NCI-H748 (cell line): ENCODE measurements at regions not wholly inside any gene's neighbourhood (a gene's known extent, or its start where the extent isn't known, plus 50 kb on each side); places are given as distances from the start of the nearest gene placed in this dataset.
"Not testable (repeated sequence)": the region's sequence is repeated elsewhere in the genome, so short reads cannot be mapped to it uniquely, and the experiment has no call there.

Experiments
- DNase-seq: peaks from one replicate; lab custom pipeline; 2025; ENCODE audit not compliant: unreplicated experiment; lab: John Stamatoyannopoulos, UW

DNA sequence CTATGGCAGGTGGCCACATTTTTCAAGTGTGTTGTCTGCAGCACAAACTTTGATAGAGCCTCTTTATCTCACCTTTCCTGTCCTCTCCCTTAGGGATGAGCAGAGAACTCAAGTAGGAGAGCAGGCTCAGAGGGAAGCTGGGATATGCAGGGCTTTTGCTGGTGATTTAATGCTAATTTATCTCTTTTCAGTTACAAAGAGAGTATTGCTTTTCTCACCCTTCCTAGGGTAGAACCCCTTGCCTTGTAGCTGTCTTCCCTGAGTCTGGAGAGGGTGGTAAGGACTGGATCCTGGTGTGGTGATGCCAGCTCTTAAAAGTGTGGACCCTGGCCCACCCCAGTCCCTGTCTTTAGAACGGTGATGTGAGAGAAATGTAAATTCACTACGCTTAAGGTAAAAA lies 1061.4 kb downstream of the TYW1 start:
- DNase-seq: peak; percentile 12

DNA sequence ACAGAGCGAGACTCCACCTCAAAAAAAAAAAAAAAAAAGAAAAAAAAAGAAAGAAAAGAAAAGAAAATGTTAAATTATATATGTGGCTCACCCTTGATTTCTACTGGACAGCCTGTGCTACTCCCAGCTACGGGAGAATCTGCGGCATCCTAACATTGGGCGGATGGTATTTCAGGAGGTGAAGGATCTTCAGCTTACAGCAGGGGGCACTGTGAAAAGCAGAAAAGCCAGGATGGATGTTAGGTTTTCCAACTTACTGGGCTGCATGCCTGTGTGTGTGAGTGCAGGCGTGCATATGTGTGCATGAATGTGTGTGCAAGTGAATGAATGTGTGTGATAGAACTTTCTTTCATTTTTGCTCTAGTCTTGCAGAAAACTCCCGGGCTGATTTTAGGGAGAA lies 1066.5 kb downstream of the TYW1 start:
- peak; percentile 53 for DNase-seq

DNA sequence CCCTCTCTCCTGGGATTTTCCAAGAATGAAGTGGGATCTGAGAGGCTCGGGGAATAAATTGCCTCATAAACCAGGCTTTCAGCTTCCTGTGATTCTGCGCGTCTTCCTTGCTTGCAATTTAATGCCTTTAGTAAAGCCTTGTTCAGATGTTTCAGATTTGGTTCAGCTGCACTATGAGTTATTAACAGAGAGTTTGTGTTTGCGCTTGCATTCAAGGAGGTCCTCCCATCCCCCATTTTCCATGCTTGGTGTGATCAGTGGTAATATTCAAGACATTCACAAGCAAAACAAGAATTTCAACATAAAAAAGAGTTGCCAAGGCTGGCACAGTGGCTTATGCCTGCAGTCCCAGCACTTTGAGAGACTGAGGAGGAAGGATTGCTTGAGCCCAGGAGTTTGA lies 1068.9 kb downstream of the TYW1 start:
- no peak for DNase-seq

DNA sequence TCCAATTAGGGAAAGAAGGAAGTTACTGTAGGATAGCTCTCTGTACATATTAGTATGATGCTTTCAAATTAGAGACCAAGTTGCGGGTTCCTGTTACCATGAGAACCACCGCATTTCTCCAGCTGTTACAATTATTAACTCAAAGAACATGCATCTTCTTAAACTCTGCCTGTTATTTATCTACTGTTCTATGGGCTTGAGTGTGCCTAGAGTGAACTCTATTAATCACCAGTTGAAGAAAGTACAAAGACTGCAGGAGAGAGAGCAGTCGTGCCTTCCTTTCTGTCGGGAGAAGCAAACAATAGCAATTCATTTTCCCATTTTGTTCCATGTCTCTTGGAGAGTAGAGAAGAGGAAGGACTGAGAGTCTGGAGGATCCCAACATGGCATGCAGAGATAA lies 1071.2 kb downstream of the TYW1 start:
- DNase-seq: no peak

DNA sequence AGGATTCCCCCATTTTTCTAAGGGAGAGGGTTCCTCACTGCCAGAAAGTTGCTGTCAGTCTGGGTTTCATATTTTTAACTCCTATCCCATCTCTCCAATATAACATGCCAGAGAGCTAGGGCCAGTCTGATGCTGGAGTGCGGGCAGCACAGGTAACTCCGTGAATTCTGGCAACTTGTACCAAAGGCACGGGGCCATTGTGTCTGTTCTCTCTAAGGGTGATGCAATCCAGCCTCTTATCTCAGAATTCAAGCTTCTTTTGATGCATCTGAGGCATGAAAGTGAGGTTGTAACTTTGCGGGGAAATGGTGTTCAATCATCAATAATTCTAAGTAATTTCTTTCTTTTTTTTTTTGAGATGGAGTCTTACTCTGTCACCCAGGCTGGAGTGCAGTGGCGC lies 1074.4 kb downstream of the TYW1 start:
- DNase-seq: no peak

DNA sequence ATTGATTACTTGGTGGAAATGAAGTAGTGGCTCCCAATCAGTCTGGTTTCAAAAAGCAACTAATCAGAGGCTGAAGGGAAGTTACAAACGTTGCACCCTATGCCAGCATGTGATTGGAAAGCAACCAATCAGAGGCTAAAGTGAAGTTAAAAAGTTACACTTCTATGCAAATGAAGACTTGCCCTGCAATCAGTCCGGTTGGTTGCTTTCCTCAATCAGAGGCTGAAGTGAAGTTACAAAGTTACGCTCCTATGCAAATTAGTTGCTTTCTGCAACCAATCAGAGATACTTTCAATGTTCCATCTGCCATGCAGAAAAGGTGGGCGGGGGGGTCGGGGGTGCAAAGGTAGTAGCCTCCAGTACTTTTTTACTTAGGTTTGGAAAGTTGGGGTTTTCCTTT lies 1077.1 kb downstream of the TYW1 start:
- no peak for DNase-seq

DNA sequence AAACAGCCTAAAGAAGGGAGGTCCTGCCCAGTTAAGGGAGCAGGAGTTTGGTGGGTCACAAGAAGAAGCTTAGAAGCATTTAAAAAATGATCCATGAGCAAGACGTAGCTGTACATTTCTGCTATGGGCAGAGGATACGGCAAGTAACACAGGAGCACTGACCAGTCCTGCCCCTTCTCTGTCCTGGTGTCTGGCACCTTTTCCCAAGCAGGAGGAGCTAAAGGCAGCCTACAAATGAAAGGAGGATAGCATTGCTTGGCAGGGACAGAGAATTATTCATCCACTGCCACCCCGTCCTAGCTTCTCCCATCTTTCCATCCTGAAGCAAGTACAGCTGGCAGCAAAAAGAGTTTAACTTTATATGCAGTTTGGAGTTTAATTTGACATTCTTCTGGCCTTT lies 1077.6 kb downstream of the TYW1 start:
- no peak for DNase-seq

DNA sequence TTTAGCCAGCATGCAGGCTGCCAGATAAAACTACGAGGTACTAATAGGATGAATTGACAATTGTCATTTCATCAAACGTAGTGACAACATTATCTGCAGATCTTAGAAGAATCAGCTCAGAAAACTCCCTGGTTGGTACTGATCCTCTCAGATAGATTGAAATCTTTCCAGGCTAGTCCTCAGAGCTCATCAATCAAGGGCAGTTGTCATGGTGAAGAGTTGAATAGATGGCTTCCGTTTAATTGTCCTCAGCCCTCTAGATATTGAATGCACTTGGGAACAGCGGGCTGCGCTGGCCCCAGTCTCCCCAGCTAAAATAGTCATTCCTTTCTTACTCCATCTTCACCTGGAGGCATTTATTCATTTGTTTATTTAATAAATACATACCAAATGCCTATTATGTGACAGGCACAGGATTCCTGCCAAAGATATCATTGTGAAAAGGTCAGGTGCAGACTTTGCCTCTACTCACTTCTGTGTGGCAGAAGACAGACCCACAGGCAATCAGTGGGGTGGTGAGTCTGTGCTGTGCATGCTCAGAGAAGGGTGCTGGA lies 1081.6 kb downstream of the TYW1 start:
- peak; percentile 74 for DNase-seq

DNA sequence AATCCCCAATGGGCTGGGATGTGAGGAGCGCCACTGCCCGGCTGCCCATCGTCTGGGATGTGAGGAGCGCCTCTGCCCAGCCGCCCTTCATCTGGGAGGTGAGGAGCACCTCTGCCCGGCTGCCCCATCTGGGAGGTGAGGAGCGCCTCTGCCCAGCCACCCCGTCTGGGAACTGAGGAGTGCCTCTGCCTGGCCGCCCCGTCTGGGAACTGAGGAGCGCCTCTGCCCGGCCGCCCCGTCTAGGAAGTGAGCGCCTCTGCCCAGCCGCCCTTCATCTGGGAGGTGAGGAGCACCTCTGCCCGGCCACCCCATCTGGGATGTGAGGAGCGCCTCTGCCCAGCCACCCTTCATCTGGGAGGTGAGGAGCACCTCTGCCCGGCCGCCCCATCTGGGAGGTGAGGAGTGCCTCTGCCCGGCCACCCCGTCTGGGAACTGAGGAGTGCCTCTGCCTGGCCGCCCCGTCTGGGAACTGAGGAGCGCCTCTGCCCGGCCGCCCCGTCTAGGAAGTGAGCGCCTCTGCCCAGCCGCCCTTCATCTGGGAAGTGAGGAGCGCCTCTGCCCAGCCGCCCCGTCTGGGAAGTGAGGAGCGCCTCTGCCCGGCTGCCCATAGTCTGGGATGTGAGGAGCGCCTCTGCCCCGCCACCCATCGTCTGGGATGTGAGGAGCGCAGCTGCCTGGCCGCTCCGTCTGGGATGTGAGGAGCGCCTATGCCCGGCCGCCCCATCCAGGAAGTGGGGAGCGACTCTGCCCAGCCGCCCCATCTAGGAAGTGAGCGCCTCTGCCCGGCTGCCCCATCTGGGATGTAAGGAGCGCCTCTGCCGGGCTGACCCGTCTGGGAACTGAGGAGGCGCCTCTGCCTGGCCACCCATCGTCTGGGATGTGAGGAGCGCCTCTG lies 1085.7 kb downstream of the TYW1 start:
- not testable (repeated sequence) for DNase-seq

DNA sequence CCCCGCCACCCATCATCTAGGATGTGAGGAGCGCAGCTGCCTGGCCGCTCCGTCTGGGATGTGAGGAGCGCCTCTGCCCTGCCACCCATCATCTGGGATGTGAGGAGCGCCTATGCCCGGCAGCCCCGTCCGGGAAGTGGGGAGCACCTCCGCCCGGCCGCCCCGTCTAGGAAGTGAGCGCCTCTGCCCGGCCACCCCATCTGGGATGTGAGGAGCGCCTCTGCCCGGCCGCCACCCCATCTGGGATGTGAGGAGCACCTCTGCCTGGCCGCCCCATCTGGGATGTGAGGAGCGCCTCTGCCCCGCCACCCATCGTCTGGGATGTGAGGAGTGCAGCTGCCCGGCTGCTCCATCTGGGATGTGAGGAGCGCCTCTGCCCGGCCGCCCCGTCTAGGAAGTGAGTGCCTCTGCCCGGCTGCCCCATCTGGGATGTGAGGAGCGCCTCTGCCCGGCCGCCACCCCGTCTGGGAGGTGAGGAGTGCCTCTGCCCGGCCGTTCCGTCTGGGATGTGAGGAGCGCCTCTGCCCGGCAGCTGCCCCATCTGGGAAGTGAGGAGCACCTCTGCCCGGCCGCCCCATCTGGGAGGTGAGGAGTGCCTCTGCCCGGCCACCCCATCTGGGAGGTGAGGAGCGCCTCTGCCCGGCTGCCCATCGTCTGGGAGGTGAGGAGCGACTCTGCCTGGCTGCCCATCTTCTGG lies 1086.5 kb downstream of the TYW1 start:
- not testable (repeated sequence) for DNase-seq

DNA sequence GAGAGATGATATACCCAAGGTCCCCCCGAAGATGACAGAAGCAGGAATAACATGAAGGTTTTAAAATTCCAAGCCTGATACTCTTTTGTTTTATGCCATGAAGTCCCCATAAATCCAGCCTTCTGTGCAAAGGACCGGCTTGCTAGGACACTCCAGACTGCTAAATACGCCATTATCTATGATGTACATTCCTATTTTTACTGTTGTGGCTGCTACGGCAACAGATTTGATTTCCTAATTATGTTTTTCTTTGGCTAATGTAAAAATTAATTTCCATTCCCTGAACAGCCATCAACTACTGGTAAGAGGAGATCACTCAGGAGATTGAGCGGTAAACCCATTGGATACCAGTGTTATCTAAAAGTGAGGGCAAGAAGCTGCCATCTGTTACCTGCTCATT lies 1090.8 kb downstream of the TYW1 start:
- no peak for DNase-seq

DNA sequence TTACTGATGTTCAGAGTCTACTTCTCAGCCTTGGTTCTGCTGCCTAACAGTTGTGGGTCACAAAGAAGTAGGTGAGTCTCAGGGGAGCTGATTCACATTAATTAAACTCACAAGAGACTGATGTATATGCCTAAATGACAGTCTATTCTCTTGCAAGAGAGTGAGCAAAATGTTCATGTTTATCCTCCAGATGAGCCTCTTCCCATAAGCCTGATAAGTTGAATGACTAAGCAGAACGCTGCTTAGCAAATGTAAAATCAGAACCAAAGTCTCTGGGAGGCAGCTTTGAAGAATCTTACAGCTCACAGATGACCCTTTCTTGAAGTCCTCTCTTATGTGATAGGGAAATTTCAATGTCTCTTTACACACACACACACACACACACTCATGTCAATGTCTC lies 1092.2 kb downstream of the TYW1 start:
- no peak for DNase-seq

DNA sequence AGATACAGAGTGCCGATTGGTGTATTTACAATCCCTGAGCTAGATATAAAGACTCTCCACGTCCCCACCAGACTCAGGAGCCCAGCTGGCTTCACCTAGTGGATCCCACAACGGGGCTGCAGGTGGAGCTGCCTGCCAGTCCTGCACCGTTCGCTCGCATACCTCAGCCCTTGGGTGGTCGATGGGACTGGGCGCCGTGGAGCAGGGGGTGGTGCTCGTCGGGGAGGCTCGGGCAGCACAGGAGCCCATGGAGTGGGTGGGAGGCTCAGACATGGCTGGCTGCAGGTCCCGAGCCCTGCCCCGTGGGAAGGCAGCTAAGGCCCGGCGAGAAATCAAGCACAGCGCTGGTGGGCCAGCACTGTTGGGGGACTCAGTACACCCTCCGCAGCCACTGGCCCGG lies 1093.6 kb downstream of the TYW1 start:
- DNase-seq: not testable (repeated sequence)

DNA sequence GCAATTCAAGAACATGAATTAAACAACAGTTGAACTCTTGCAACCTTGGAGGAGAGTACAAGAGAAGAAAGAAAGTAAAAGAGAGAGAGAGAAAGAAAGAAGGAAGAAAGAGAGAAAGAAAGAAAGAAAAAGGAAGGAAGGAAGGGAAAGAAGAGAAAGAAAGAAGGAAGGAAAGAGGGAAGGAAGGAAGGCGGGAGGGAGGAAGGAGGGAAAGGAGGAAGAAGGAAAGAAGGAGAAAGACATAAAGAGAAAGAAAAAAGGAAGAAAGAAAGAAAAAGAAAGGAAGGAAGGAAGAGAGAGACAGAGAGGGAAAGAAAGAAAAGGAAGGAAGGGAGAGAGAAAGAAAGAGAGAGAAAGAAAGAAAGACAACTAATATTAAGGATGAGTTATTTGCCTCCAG lies 1106.7 kb downstream of the TYW1 start:
- no peak for DNase-seq

DNA sequence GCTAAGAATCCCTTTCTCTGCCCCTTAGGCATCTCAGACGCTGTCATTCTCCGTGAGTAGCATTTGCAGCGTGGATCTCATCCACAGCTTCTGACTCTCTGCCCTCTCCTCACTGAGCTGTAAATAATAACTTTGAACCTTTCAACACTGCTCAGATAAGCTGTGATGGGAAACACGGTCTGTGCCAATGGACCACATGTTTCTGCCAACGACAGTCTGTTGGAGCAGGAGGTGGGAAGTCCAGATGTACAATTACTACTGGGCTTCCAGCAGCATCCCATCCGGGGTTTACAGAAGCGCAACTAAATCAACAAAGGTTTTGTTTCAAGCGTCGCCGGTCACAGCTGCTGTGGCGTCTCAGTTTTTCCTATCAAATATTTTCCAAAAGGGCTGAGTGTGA lies 1110.6 kb downstream of the TYW1 start:
- DNase-seq: peak; percentile 84

DNA sequence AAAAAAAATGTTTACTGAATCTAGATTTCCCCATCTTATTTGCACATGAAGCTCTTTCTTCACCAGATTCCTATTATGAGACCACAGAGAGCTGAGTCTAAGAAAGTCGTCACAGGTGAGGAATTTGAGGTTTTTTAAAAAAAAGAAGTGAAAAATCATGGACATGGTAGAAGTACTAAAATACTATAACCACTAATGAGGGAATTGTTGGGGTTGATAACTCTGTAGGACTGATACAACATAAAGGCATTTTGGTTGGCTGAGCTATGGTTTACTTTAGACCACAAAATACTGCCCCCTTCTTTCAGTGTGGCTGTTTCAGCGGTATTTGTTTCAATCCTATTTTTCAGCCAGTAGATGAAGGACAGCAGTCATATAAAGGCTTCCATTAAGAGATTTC lies 1111.3 kb downstream of the TYW1 start:
- DNase-seq: no peak

DNA sequence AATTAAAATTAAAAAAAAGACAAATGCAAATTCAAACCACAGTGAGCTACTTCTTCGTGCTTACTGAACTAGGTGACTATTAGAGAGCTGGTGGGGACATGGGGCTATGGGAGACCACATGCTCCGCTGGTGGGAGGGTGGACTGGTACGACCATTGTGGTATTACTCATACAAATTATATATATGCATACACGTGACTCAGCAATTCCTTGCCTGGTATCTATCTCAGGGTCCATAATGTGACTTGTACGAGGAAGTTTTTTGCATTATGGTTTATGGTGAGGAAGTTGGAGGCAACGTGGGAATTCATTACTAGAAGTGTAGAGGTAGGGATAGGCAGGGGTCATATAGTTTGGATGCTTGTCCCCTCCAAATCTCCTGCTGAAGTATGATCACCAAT lies 1112.7 kb downstream of the TYW1 start:
- DNase-seq: no peak

DNA sequence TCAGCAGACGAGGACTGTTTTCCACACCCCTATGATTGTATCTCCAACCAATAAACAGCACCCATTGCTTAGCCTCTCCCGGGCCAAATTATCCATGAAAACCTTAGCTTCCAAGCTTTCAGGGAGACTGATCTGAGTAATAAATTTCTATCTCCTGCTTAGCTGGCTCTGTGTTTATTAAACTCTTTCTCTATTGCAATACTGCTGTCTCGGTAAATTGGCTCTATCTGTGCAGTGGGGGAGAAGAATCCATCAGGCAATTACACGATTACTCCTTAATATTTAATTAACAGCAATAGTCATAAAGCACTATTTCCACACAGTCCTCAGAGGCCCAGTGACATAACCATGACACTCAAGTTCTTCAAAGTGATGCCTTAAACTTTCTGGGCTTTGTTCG lies 1122.8 kb downstream of the TYW1 start:
- DNase-seq: no peak

DNA sequence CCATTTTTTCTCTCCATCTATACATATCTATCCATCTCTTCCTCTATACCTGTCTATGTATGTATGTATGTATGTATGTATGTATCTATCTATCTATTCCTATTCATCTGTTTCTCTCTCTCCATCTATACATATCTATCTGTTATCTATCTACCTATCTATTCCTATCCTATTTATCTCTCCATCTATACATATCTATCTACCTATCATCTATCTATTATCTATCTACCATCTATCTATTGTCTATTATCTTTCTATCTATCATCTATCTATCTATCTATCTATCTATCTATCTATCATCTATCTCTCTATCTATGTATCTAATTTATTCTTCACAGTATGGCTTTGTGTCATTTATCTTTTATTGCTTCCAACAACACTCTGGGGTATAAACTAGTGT lies 1124.4 kb downstream of the TYW1 start:
- no peak for DNase-seq

DNA sequence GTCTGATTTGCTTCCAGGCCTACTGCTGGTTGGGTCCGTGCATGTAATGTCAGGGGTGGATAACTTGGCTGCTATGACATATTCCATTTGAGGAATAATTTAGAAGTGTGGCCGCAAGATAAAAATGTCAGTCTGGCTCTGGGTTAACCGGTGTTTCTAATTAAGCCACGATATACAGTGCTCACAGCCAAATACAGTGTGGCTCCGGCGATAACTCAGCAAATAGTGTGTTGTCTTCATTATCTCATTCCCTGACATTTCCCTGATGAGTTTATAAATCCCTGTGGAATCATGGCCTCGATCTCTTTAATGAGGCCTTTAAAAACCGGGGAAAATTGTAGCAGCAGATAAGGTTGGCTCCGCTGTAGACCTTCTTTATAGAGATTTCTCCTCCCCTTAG lies 1125.0 kb downstream of the TYW1 start:
- no peak for DNase-seq

DNA sequence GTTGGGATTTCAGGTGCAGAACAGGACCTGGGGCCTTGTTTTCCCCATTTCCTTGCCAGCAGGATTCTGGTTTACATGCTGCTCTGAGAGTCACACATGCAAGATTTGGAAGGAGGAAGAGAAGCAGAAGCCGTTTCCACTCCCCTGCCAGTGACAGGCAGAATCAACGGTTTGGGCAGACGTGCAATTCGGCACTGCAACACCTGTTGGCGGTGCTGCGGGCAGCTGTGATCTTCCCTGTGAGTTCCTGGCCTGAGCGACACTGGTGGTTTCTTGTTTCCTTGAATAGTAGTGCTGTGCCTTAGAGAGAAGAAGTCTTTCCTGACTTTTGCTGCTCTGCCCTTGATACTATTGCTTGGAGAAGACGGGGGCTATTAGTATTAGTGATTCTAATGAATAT lies 1126.2 kb downstream of the TYW1 start:
- DNase-seq: no peak

DNA sequence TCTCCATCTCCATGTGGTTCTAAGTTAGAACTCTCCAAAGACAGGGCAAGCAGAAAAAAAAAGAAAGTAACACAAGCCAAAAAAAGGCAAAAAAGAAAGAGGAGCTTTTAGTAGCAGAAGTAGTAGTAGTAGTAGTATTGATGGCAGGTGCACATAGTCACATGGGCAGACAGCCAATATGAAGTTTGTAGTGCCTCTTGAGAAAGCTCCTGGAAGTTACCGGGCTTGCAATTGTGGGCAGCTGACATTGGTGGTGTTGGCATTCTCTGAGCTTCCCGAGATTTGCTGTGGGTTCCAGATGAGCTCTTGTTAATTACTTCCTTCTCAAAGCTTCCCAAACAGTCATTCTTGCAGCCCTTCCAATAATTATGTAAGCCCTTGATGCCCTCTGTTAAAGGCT lies 1128.5 kb downstream of the TYW1 start:
- peak; percentile 11 for DNase-seq
